H1 (cell line): ENCODE measurements at regions not wholly inside any gene's neighbourhood (a gene's known extent, or its start where the extent isn't known, plus 50 kb on each side); places are given as distances from the start of the nearest gene placed in this dataset.

Experiments
- CTCF ChIA-PET: fragments of 300-600 bp; sonication (Branson Sonifier 250); formaldehyde crosslinking; loops from one replicate; lab custom pipeline; 2021; ENCODE audit not compliant: partially characterized antibody; lab: Charles Lee
- POLR2A ChIA-PET: fragments of 300-600 bp; sonication (Branson Sonifier 250); formaldehyde crosslinking; loops from one replicate; lab custom pipeline; 2021; ENCODE audit warnings: inconsistent platforms; ENCODE audit not compliant: partially characterized antibody; lab: Charles Lee
- DNase-seq, 2 experiments: peaks; one replicate each; pipeline versions ENCODE4 v3.0.0 to v3.0.0-alpha.2; 2010 to 2022; ENCODE audit warnings: low spot score in 2 of 2, low read depth in 1 of 2, mixed read lengths in 1 of 2
- FAIRE-seq: peaks from 2 replicates; lab custom pipeline; 2011; peaks lifted over from hg19 to GRCh38; lab: Jason Lieb, UNC
- H2AFZ ChIP-seq: 2 replicates; pipeline ENCODE4 v1.8.1; 2012; ENCODE audit warnings: low read length, inconsistent platforms
- H2AK5ac ChIP-seq: 2 replicates; pipeline ENCODE4 v1.6.1; 2013; ENCODE audit warnings: low read depth, low read length
- H2BK120ac ChIP-seq: replicated peaks from 2 replicates; pipeline ENCODE3; 2013; ENCODE audit warnings: low read depth, low read length, inconsistent platforms
- H2BK12ac ChIP-seq: 2 replicates; pipeline ENCODE4 v1.6.1; 2013; ENCODE audit warnings: low read depth, low read length
- H2BK15ac ChIP-seq: 2 replicates; pipeline ENCODE4 v1.6.1; 2013; ENCODE audit warnings: low read length
- H2BK20ac ChIP-seq: 2 replicates; pipeline ENCODE4 v1.6.1; 2013; ENCODE audit warnings: low read length
- H2BK5ac ChIP-seq: 2 replicates; pipeline ENCODE4 v1.6.1; 2013; ENCODE audit warnings: low read depth, low read length
- H3K14ac ChIP-seq: 2 replicates; pipeline ENCODE4 v1.6.1; 2013; ENCODE audit warnings: inconsistent platforms; ENCODE audit not compliant: insufficient read length
- H3K18ac ChIP-seq: 2 replicates; pipeline ENCODE4 v1.6.1; 2013; ENCODE audit warnings: low read length; ENCODE audit errors: extremely low read depth
- H3K23ac ChIP-seq: 2 replicates; pipeline ENCODE4 v1.6.1; 2013; ENCODE audit warnings: inconsistent platforms; ENCODE audit not compliant: insufficient read length
- H3K23me2 ChIP-seq: 2 replicates; pipeline ENCODE4 v1.6.1; 2013; ENCODE audit warnings: low read depth, low read length
- H3K27ac ChIP-seq: 2 replicates; pipeline ENCODE4 v1.6.1; 2011; ENCODE audit warnings: low read depth, low read length, inconsistent platforms
- H3K27me3 ChIP-seq, 4 experiments: replicated peaks in 1 of 4; 1 replicate in 1 of 4; 2 replicates in 3 of 4; pipeline versions ENCODE4 v1.6.1 to v1.8.1; 2011 to 2013; ENCODE audit warnings: low read length in 3 of 4, mild to moderate bottlenecking in 3 of 4, inconsistent platforms in 2 of 4, mixed read lengths in 2 of 4, moderate library complexity in 1 of 4; ENCODE audit not compliant: control insufficient read depth in 3 of 4, insufficient read depth in 3 of 4; ENCODE audit errors: extremely low read depth in 1 of 4
- H3K36me3 ChIP-seq, 4 experiments: 2 replicates each; pipeline versions ENCODE4 v1.6.1 to v1.8.1; 2011 to 2013; ENCODE audit warnings: mild to moderate bottlenecking in 4 of 4, low read length in 3 of 4, moderate library complexity in 2 of 4, control low read depth in 1 of 4, inconsistent platforms in 1 of 4; ENCODE audit not compliant: insufficient read depth in 4 of 4, control insufficient read depth in 2 of 4
- H3K4ac ChIP-seq: replicated peaks from 2 replicates; pipeline ENCODE3; 2013; ENCODE audit warnings: low read length, low read depth, mixed read lengths, inconsistent platforms; ENCODE audit not compliant: insufficient read length
- H3K4me1 ChIP-seq, 4 experiments: replicated peaks in 1 of 4; 1 replicate in 1 of 4; 2 replicates in 3 of 4; pipeline versions ENCODE4 v1.6.1 to v1.8.1; 2011 to 2013; ENCODE audit warnings: low read length in 3 of 4, inconsistent platforms in 2 of 4, mixed read lengths in 1 of 4; ENCODE audit not compliant: insufficient read depth in 4 of 4, control insufficient read depth in 3 of 4
- H3K4me2 ChIP-seq, 2 experiments: 2 replicates each; pipeline versions ENCODE4 v1.6.1 to v1.8.1; 2011 to 2013; ENCODE audit warnings: low read depth in 2 of 2, low read length in 2 of 2, control low read depth in 1 of 2, inconsistent platforms in 1 of 2, mild to moderate bottlenecking in 1 of 2; ENCODE audit not compliant: insufficient read depth in 1 of 2
- H3K4me3 ChIP-seq, 4 experiments: fragments of 200-600, 300-600 bp in 1 of 4; sonication (generic), shearing (Covaris generic), sonication (Bioruptor Twin) in 1 of 4; 2 replicates each; pipeline versions ENCODE4 v1.5.1 to v1.8.1; 2011 to 2016; ENCODE audit warnings: low read length in 4 of 4, low read depth in 3 of 4, control low read depth in 2 of 4, inconsistent platforms in 2 of 4, mild to moderate bottlenecking in 2 of 4, mixed read lengths in 1 of 4, moderate library complexity in 1 of 4; ENCODE audit not compliant: insufficient read depth in 2 of 4; ENCODE audit errors: extremely low read depth in 1 of 4
- H3K56ac ChIP-seq: replicated peaks from 2 replicates; pipeline ENCODE3; 2013; ENCODE audit warnings: low read depth, mild to moderate bottlenecking, mixed read lengths, low read length, inconsistent platforms; ENCODE audit not compliant: insufficient read length
- H3K79me1 ChIP-seq: 2 replicates; pipeline ENCODE4 v1.6.1; 2013; ENCODE audit warnings: low read depth, low read length, control low read depth
- H3K79me2 ChIP-seq, 2 experiments: 2 replicates each; pipeline versions ENCODE4 v1.6.1 to v1.8.1; 2012 to 2013; ENCODE audit warnings: low read length in 2 of 2, mild to moderate bottlenecking in 2 of 2, inconsistent platforms in 1 of 2; ENCODE audit not compliant: insufficient read depth in 2 of 2, control insufficient read depth in 1 of 2
- H3K9ac ChIP-seq, 4 experiments: replicated peaks in 1 of 4; 1 replicate in 1 of 4; 2 replicates in 3 of 4; pipeline versions ENCODE4 v1.6.1 to v1.8.1; 2011 to 2013; ENCODE audit warnings: low read depth in 3 of 4, low read length in 3 of 4, control low read depth in 2 of 4, mild to moderate bottlenecking in 2 of 4, moderate library complexity in 2 of 4, inconsistent platforms in 1 of 4; ENCODE audit errors: extremely low read depth in 1 of 4
- H3K9me3 ChIP-seq, 2 experiments: 2 replicates each; pipeline versions ENCODE4 v1.6.1 to v1.8.1; 2012 to 2013; ENCODE audit warnings: mild to moderate bottlenecking in 2 of 2, moderate library complexity in 2 of 2, control low read depth in 1 of 2, inconsistent platforms in 1 of 2, low read depth in 1 of 2, low read length in 1 of 2, mixed read lengths in 1 of 2; ENCODE audit not compliant: insufficient read depth in 2 of 2
- H4K20me1 ChIP-seq, 2 experiments: replicated peaks in 1 of 2; 2 replicates each; pipeline versions ENCODE3 to v1.8.1; 2011 to 2013; ENCODE audit warnings: inconsistent platforms in 2 of 2, low read length in 2 of 2, mild to moderate bottlenecking in 1 of 2; ENCODE audit not compliant: insufficient read depth in 2 of 2, control insufficient read depth in 1 of 2
- H4K5ac ChIP-seq: 2 replicates; pipeline ENCODE4 v1.6.1; 2013; ENCODE audit warnings: low read length, low read depth, mixed read lengths, inconsistent platforms; ENCODE audit not compliant: insufficient read length
- H4K8ac ChIP-seq: 2 replicates; pipeline ENCODE4 v1.8.0; 2013; ENCODE audit warnings: mild to moderate bottlenecking, moderate library complexity, low read length, inconsistent platforms; ENCODE audit not compliant: insufficient read depth; ENCODE audit errors: extremely low read depth
- H4K91ac ChIP-seq: replicated peaks from 2 replicates; pipeline ENCODE3; 2013; ENCODE audit warnings: low read length, mixed read lengths, inconsistent platforms; ENCODE audit not compliant: insufficient read length
- BCL11A ChIP-seq, 2 experiments: IDR thresholded peaks; one replicate each; pipeline ENCODE4 v1.6.1; 2011; ENCODE audit warnings: low read depth in 2 of 2, low read length in 2 of 2, mild to moderate bottlenecking in 2 of 2
- CBX5 ChIP-seq: fragments of 300-800, 300-1000 bp; sonication (generic); IDR thresholded peaks from 2 replicates; pipeline ENCODE4 v1.7.1; 2016; ENCODE audit warnings: antibody characterized with exemption, low read length, low read depth
- CBX8 ChIP-seq: fragments of 300-800, 300-1000 bp; sonication (generic); IDR thresholded peaks from 2 replicates; pipeline ENCODE4 v1.7.1; 2016; ENCODE audit warnings: low read depth, low read length, borderline replicate concordance
- CHD2 ChIP-seq: IDR thresholded peaks from 2 replicates; pipeline ENCODE4 v1.6.1; 2012; ENCODE audit warnings: low read length, improper control_type of control experiment
- MAFK ChIP-seq: IDR thresholded peaks from 2 replicates; pipeline ENCODE4 v1.6.1; 2012; ENCODE audit warnings: low read depth, mild to moderate bottlenecking, improper control_type of control experiment, low read length
- RAD21 ChIP-seq, 2 experiments: IDR thresholded peaks in 1 of 2; conservative IDR thresholded peaks in 1 of 2; 2 replicates each; pipeline ENCODE4 v1.6.1; 2011; ENCODE audit warnings: low read depth in 2 of 2, low read length in 2 of 2, improper control_type of control experiment in 1 of 2, inconsistent platforms in 1 of 2, mild to moderate bottlenecking in 1 of 2, moderate library complexity in 1 of 2
- SIRT6 ChIP-seq: IDR thresholded peaks from one replicate; pipeline ENCODE4 v1.7.1; 2012; ENCODE audit warnings: low read length, inconsistent platforms
- SUZ12 ChIP-seq: fragments of 200-600 bp; sonication (generic); IDR thresholded peaks from 2 replicates; pipeline ENCODE4 v1.6.1; 2012; ENCODE audit warnings: mild to moderate bottlenecking, inconsistent platforms, low read length, moderate library complexity, mixed read lengths
- TAF1 ChIP-seq: IDR thresholded peaks from 2 replicates; pipeline ENCODE4 v1.6.1; 2011; ENCODE audit warnings: mild to moderate bottlenecking, low read depth, low read length
- TEAD4 ChIP-seq: IDR thresholded peaks from 2 replicates; pipeline ENCODE4 v1.6.1; 2012; ENCODE audit warnings: low read depth, low read length, inconsistent platforms, mixed read lengths
- WGBS, 2 experiments: shearing (Covaris generic) in 1 of 2; methylation state at CpG; one replicate each; pipeline versions ENCODE4 v1.1.6 to v1.1.7; 2013 to 2015; ENCODE audit warnings: low lambda C conversion rate in 2 of 2, mixed read lengths in 2 of 2, inconsistent platforms in 1 of 2, low coverage in 1 of 2, missing lambda C conversion rate in 1 of 2; ENCODE audit not compliant: insufficient replicate concordance in 2 of 2, insufficient coverage in 1 of 2, insufficient read length in 1 of 2; ENCODE audit errors: extremely low coverage in 1 of 2, missing lambda C conversion rate in 1 of 2; 5-methylcytosine and 5-hydroxymethylcytosine counted together
- TF ChIP-seq, protein P1 (sequence below): IDR thresholded peaks from 2 replicates; pipeline ENCODE4 v1.6.1; 2012; ENCODE audit warnings: inconsistent platforms
- TF ChIP-seq, protein P2 (sequence below), 3 experiments: IDR thresholded peaks; 1 replicate in 2 of 3; 2 replicates in 1 of 3; pipeline versions ENCODE4 v1.5.1 to v1.6.1; 2011; ENCODE audit warnings: low read length in 3 of 3, mild to moderate bottlenecking in 3 of 3, inconsistent platforms in 2 of 3, low read depth in 1 of 3, moderate library complexity in 1 of 3; ENCODE audit not compliant: insufficient read depth in 1 of 3; ENCODE audit errors: control extremely low read depth in 1 of 3

- Histone ChIP-seq H3K4me1 (no peaks in the 10 kb centered on the region; a peak in 1 of 7 replicates), H3K18ac (no peak overlapping the region), H3K27ac (no peak overlapping the region), H3K9ac (no peak overlapping the region), H4K91ac (no peak overlapping the region), H2BK15ac (no peak overlapping the region), H3K4me2 (no peak overlapping the region), H2BK12ac (no peak overlapping the region), H2BK120ac (no peak overlapping the region), H4K20me1 (no peaks in the 10 kb centered on the region), H4K5ac (no peak overlapping the region), H3K23ac (no peak overlapping the region), H3K9me3 (no peaks in the 10 kb centered on the region), H3K14ac (no peak overlapping the region), H3K27me3 (no peaks in the 10 kb centered on the region; a peak in 2 of 7 replicates), H3K79me1 (no peaks in the 10 kb centered on the region), H3K4me3 (no peak overlapping the region), H2BK5ac (no peak overlapping the region), H3K79me2 (no peaks in the 10 kb centered on the region; a peak in 1 of 4 replicates), H3K36me3 (no peaks in the 10 kb centered on the region), H2BK20ac (no peak overlapping the region), H3K56ac (no peak overlapping the region), H3K4ac (no peak overlapping the region), H4K8ac (no peak overlapping the region), H3K23me2 (no peaks in the 10 kb centered on the region), H2AK5ac (no peak overlapping the region), H2AFZ (no peak overlapping the region)
- CTCF ChIA-PET, result interaction anchor here (0.6 to 4.6 kb wide), 16 partner anchors 10 to 230 kb away, joined by 3 to 29 read pairs (median 4); no protein-coding TSS in a partner anchor
- DNase-seq (no peak), FAIRE-seq (no peak)
- POLR2A ChIA-PET, result no interaction called here
- TF ChIP-seq RAD21 (IDR thresholded peaks at IDR 0.05 in 1 of 2, conservative IDR thresholded peaks at IDR 0.05 in 1 of 2; ENCODE audit: low read depth in 2 of 2, low read length in 2 of 2) (peak; percentile 52 to 67), MAFK (no peak), TEAD4 (no peak), CBX5 (no peak), CHD2 (no peak), SUZ12 (no peak), TAF1 (no peak), SIRT6 (no peak), BCL11A (IDR thresholded peaks at IDR 0.05; ENCODE audit: low read depth in 2 of 2, low read length in 2 of 2) (no peak), CBX8 (no peak)
- TF ChIP-seq, protein P1, sequence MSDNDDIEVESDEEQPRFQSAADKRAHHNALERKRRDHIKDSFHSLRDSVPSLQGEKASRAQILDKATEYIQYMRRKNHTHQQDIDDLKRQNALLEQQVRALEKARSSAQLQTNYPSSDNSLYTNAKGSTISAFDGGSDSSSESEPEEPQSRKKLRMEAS, result no peak
- TF ChIP-seq, protein P2, sequence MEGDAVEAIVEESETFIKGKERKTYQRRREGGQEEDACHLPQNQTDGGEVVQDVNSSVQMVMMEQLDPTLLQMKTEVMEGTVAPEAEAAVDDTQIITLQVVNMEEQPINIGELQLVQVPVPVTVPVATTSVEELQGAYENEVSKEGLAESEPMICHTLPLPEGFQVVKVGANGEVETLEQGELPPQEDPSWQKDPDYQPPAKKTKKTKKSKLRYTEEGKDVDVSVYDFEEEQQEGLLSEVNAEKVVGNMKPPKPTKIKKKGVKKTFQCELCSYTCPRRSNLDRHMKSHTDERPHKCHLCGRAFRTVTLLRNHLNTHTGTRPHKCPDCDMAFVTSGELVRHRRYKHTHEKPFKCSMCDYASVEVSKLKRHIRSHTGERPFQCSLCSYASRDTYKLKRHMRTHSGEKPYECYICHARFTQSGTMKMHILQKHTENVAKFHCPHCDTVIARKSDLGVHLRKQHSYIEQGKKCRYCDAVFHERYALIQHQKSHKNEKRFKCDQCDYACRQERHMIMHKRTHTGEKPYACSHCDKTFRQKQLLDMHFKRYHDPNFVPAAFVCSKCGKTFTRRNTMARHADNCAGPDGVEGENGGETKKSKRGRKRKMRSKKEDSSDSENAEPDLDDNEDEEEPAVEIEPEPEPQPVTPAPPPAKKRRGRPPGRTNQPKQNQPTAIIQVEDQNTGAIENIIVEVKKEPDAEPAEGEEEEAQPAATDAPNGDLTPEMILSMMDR (IDR thresholded peaks at IDR 0.05; ENCODE audit: control extremely low read depth in 1 of 3, insufficient read depth in 1 of 3, low read depth in 1 of 3, low read length in 3 of 3), result peak; percentile 50 to 74 (median 69); a peak in 3 of 4 replicates
- 73% methylated on average over 2 of the region's 2 CpGs; no CpG with 5 or more reads in 1 of the 2 experiments for WGBS, 2 experiments
These were observed 369.0 kb upstream of the EEF2KMT start for GRCh38 chr16:5466551-5466950.
